ENCODE measurements at regions not wholly inside any gene's neighbourhood (a gene's known extent, or its start where the extent isn't known, plus 50 kb on each side); places are given as distances from the start of the nearest gene placed in this dataset.

GRCh38 chr4:152107736-152108500 lies 347.1 kb upstream of the GATB start:
- H3K27ac Mint-ChIP-seq: no peak overlapping the region
- no peak overlapping the region for H3K4me2 ChIP-seq
- no peaks in the 10 kb centered on the region for H3K4me1 ChIP-seq
- H3K27me3 ChIP-seq: no peaks in the 10 kb centered on the region
- H2AFZ ChIP-seq (replicated peaks): no peak overlapping the region
- TF ChIP-seq EZH2phosphoT487 (IDR thresholded peaks at IDR 0.05) (no peak), EZH2 (IDR thresholded peaks at IDR 0.05) (no peak), CTCF (IDR thresholded peaks at IDR 0.05) (no peak)
- no peaks in the 10 kb centered on the region for H3K79me2 ChIP-seq (ENCODE audit: low read depth)
- H3K4me3 ChIP-seq: no peak overlapping the region
- H3K4me1 Mint-ChIP-seq: peaks cover 34% of the 10 kb centered on the region
- no peaks in the 10 kb centered on the region for H3F3A ChIP-seq (ENCODE audit: low read depth)
- no peak overlapping the region for H3K9ac ChIP-seq
- peaks cover 14% of the 10 kb centered on the region for H3K27me3 Mint-ChIP-seq (ENCODE audit: insufficient read depth, low read depth)
- no peak for DNase-seq (ENCODE audit: low spot score)
- no peak overlapping the region for H3K27ac ChIP-seq
- H3K36me3 ChIP-seq: no peaks in the 10 kb centered on the region
- H3K4me3 Mint-ChIP-seq: no peak overlapping the region
- H3K36me3 Mint-ChIP-seq: no peaks in the 10 kb centered on the region
- no peaks in the 10 kb centered on the region for H3K9me3 ChIP-seq (ENCODE audit: low read depth)
- H3K9me3 Mint-ChIP-seq: no peaks in the 10 kb centered on the region
- no peaks in the 10 kb centered on the region for H4K20me1 ChIP-seq (ENCODE audit: low read depth)

- Histone ChIP-seq H2AFZ (replicated peaks) (no peak overlapping the region), H3K79me2 (ENCODE audit: low read depth) (no peaks in the 10 kb centered on the region), H3K27ac (no peak overlapping the region), H3F3A (ENCODE audit: low read depth) (no peaks in the 10 kb centered on the region), H3K27me3 (no peaks in the 10 kb centered on the region), H3K36me3 (no peaks in the 10 kb centered on the region), H3K9ac (no peak overlapping the region), H3K9me3 (ENCODE audit: low read depth) (no peaks in the 10 kb centered on the region), H3K4me3 (no peak overlapping the region), H4K20me1 (ENCODE audit: low read depth) (no peaks in the 10 kb centered on the region), H3K4me1 (no peaks in the 10 kb centered on the region), H3K4me2 (no peak overlapping the region)
- no peak for DNase-seq (ENCODE audit: low spot score)
- TF ChIP-seq EZH2phosphoT487 (IDR thresholded peaks at IDR 0.05) (no peak), EZH2 (IDR thresholded peaks at IDR 0.05) (no peak), CTCF (IDR thresholded peaks at IDR 0.05) (no peak)
- no peak overlapping the region for H3K27ac Mint-ChIP-seq
- H3K4me3 Mint-ChIP-seq: no peak overlapping the region
- H3K9me3 Mint-ChIP-seq: no peaks in the 10 kb centered on the region
- H3K27me3 Mint-ChIP-seq (ENCODE audit: insufficient read depth, low read depth): peaks cover 13% of the 10 kb centered on the region
- no peaks in the 10 kb centered on the region for H3K36me3 Mint-ChIP-seq
- H3K4me1 Mint-ChIP-seq: peaks cover 41% of the 10 kb centered on the region
These were observed 346.0 kb upstream of the GATB start for GRCh38 chr4:152106781-152107321.

- Mint-ChIP-seq H3K9me3 (no peaks in the 10 kb centered on the region), H3K4me3 (no peak overlapping the region), H3K4me1 (peaks cover 47% of the 10 kb centered on the region), H3K27me3 (ENCODE audit: insufficient read depth, low read depth) (peaks cover 12% of the 10 kb centered on the region), H3K27ac (no peak overlapping the region), H3K36me3 (no peaks in the 10 kb centered on the region)
- TF ChIP-seq CTCF (IDR thresholded peaks at IDR 0.05): no peak
- TF ChIP-seq EZH2 (IDR thresholded peaks at IDR 0.05): no peak
- TF ChIP-seq EZH2phosphoT487 (IDR thresholded peaks at IDR 0.05): no peak
- Histone ChIP-seq H3K4me1 (no peaks in the 10 kb centered on the region), H3K79me2 (ENCODE audit: low read depth) (no peaks in the 10 kb centered on the region), H2AFZ (replicated peaks) (no peak overlapping the region), H3K4me2 (no peak overlapping the region), H3K9ac (no peak overlapping the region), H3K36me3 (no peaks in the 10 kb centered on the region), H3K9me3 (ENCODE audit: low read depth) (no peaks in the 10 kb centered on the region), H3F3A (ENCODE audit: low read depth) (no peaks in the 10 kb centered on the region), H3K27ac (no peak overlapping the region), H3K27me3 (no peaks in the 10 kb centered on the region), H3K4me3 (no peak overlapping the region), H4K20me1 (ENCODE audit: low read depth) (no peaks in the 10 kb centered on the region)
- no peak for DNase-seq (ENCODE audit: low spot score)
These were observed 345.4 kb upstream of the GATB start for GRCh38 chr4:152106113-152106763.
